ENCODE measurements at regions not wholly inside any gene's neighbourhood (a gene's known extent, or its start where the extent isn't known, plus 50 kb on each side); places are given as distances from the start of the nearest gene placed in this dataset.
"Not testable (repeated sequence)": the region's sequence is repeated elsewhere in the genome, so short reads cannot be mapped to it uniquely, and the experiment has no call there.

GRCh38 chr9:42437057-42437759, 253.7 kb downstream of the SPATA31A6 start:
- DNase-seq = not testable (repeated sequence)

GRCh38 chr9:42442680-42443079, 259.2 kb downstream of the SPATA31A6 start:
- not testable (repeated sequence) for DNase-seq

DNA sequence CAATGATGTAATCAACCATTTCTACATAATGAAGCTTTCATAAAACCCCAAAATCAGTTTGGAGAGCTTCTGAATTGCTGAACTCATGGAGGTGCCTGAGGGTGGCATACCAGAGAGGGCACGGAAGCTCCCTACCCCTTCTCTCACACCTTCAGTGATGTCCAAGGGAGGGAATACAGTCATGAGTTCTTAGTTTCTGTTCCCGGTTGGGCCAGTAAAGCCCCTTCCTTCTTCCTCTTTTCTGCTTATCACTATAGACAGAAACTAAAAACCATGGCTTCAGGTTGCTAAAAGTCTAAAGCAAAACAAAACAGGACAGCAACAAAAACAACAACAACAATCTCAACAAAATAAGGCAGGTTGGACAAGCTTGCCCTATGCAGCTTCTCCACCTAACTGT, 260.0 kb downstream of the SPATA31A6 start:
- DNase-seq = not testable (repeated sequence)

- not testable (repeated sequence) for DNase-seq
These were observed 278.0 kb downstream of the SPATA31A6 start for GRCh38 chr9:42461436-42461835.

DNA sequence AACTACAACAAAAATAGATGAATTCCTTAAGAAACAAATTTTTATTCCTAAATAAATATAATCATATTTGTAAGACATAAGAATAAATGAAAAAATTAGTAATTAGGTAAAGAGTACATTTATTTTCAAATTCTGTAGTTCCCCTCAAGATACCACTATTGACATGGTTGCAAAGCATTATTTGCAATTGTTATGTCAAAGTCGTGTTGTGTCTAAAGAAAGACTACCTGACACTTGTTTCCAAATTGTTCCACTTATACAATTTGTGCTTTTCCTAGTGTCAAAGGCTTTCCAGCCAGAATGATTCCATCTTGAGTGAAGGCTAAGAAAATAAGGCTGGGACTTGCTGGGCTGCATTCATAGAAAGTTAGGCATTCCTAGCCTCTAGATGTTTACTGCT, 278.4 kb downstream of the SPATA31A6 start:
- not testable (repeated sequence) for DNase-seq

DNA sequence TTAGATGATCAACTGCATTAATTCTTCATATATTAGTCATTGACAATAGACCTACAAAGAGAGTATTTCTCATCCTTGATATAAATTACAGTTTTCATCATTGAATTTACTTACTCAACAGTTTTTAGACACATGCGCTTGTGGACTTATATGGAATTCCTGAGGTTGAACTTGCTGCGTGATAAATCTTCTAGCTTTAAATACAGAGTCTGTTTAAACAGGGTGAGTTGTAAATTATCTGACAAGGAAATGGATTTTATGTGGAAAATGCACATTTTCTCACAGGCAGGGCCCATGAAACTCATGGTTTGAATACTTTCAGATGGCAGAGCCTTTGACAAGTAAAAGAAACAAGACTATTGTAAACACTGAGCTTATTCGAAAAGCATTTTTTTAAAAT, 280.5 kb downstream of the SPATA31A6 start:
- not testable (repeated sequence) for DNase-seq

- not testable (repeated sequence) for DNase-seq
These were observed 287.1 kb downstream of the SPATA31A6 start for GRCh38 chr9:42470577-42470976.

GRCh38 chr9:42490989-42491388, 307.5 kb downstream of the SPATA31A6 start:
- not testable (repeated sequence) for DNase-seq

- peak; percentile 32 for DNase-seq
These were observed 319.3 kb downstream of the SPATA31A6 start for GRCh38 chr9:42502620-42503264.

- DNase-seq = not testable (repeated sequence)
These were observed 324.7 kb downstream of the SPATA31A6 start for GRCh38 chr9:42508111-42508510.

DNA sequence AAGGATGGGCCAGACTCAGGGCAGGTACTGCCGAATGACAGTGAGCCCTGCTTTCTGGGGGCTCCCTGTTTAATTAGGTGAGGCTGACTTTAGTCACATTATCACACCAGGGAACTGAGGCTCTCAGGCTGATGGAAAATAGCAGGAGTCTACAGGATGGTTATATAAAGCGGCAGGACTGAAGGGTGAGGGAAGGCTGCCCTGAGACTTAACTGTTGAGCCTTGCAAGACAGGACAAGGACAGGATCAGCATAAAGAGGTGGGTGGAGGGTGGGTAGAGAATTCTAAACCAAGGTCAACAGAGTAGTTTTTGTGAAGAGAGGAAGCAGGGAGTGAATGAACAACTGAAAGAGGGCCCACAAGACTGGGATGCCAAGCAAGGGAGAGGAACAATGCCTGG, 330.1 kb downstream of the SPATA31A6 start:
- DNase-seq = not testable (repeated sequence)

GRCh38 chr9:42534325-42534983, 351.0 kb downstream of the SPATA31A6 start:
- DNase-seq = not testable (repeated sequence)

DNA sequence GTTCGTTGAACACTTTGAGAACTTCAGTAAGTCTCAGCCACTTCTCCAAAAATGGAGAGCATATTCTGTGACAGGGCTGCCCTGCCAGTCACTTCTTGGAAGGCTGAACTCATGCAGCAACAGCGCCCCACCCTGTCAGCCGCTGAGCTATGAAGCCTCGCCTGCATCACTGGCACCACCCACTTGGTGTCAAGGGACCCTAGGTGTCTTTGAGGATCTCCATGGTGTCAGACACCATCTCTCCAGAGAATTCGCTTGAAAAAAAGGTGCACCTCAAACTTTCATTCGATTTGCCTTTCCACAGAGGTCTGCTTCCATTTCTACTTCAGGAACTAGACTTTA, 351.5 kb downstream of the SPATA31A6 start:
- not testable (repeated sequence) for DNase-seq

- DNase-seq = not testable (repeated sequence)
These were observed 367.4 kb downstream of the SPATA31A6 start for GRCh38 chr9:42550789-42551357.

DNA sequence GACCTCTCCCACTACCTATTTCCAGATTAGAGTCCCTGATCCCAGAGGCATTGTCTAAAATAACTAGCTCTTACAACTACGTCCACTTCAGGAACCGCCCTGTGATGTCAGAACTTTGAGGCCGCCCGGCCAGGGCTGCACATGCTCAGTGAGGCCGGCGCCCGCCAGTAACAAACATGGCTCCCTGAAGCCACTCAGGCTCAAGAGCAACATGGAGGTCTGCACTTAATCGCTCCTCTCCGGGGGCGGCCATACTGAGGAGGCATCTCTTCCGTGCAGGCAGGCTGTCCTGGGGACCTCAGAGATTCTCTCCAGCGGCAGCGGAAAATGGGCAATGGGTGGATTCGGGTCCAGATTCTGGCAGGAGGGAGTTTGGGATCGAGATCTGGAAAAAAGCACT, 385.1 kb downstream of the SPATA31A6 start:
- DNase-seq = not testable (repeated sequence)

- DNase-seq = not testable (repeated sequence)
These were observed 385.6 kb downstream of the SPATA31A6 start for GRCh38 chr9:42568942-42569556.

DNA sequence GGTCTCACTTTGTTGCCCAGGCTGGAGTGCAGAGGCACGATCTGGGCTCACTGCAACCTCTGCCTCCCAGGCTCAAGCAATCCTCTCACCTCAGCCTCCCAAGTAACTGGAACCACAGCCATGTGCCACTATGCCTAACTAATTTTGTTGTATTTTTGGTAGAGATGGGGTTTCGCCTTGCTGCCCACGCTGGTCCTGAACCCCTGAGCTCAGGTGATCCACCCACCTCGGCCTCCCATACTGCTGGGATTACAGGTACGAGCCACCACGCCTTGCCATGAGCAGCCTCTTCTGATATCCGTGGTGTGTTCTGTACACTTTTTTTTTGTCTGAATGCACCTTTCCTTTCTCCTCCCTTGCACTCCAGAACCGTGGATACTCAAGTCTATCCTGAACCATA, 394.4 kb downstream of the SPATA31A6 start:
- not testable (repeated sequence) for DNase-seq

Data from NCI-H524 treated with DMSO at 0.1 percent for 48 hours (cell line).